Mucosa of descending colon (tissue), 3 donors: ENCODE measurements at regions not wholly inside any gene's neighbourhood (a gene's known extent, or its start where the extent isn't known, plus 50 kb on each side); places are given as distances from the start of the nearest gene placed in this dataset.

Experiments used
- ATAC-seq: fragments of 200-7000 bp; cut with Tn5 transposase; one replicate; pipeline ENCODE4 v1.9.1; 2020; ENCODE audit warnings: mild to moderate bottlenecking, moderate library complexity
- DNase-seq, 3 donors: peaks; one replicate each; pipeline ENCODE4 v3.0.0-alpha.2; 2020
- H3K36me3 ChIP-seq: fragments of 200-600 bp; one replicate; pipeline ENCODE4 v1.8.0; 2021; ENCODE audit warnings: low read depth, mild to moderate bottlenecking
- H3K4me1 ChIP-seq: fragments of 200-600 bp; one replicate; pipeline ENCODE4 v1.8.0; 2021; ENCODE audit warnings: low read depth, mild to moderate bottlenecking
- H3K4me3 ChIP-seq: fragments of 200-600 bp; one replicate; pipeline ENCODE4 v1.8.0; 2021; ENCODE audit warnings: mild to moderate bottlenecking
- H3K9me3 ChIP-seq: fragments of 200-600 bp; one replicate; pipeline ENCODE4 v1.8.0; 2021; ENCODE audit warnings: mild to moderate bottlenecking
- intact Hi-C, 2 donors: fragments of 100-400 bp; cut with DNase I in 1 of 2; cut with micrococcal nuclease in 1 of 2; formaldehyde crosslinking; loops; one replicate each; pipeline versions ENCODE4 v1.11.0 to v1.11.1; 2022; cut with DNase I, micrococcal nuclease
- TF ChIP-seq, protein P1 (sequence below): fragments of 200-600 bp; IDR thresholded peaks from one replicate; pipeline ENCODE4 v1.8.0; 2022; ENCODE audit warnings: antibody characterized with exemption, mild to moderate bottlenecking
- donor health status: DM: no; HTN: no; CAD: no; lungs with moderate emphysema.
- donor health status: DM: no; HTN: no; CAD: no.
- donor health status: DM: no; HTN: yes; CAD: no.

GRCh38 chr13:99827011-99827772 lies 144.4 kb downstream of the ZIC5 start:
- no peaks in the 10 kb centered on the region for H3K9me3 ChIP-seq
- ATAC-seq (no peak), DNase-seq (no peak)
- no peaks in the 10 kb centered on the region for H3K4me1 ChIP-seq
- no peaks in the 10 kb centered on the region for H3K36me3 ChIP-seq
- intact Hi-C loops = no loop called here
- no peak overlapping the region for H3K4me3 ChIP-seq
- TF ChIP-seq, protein P1, sequence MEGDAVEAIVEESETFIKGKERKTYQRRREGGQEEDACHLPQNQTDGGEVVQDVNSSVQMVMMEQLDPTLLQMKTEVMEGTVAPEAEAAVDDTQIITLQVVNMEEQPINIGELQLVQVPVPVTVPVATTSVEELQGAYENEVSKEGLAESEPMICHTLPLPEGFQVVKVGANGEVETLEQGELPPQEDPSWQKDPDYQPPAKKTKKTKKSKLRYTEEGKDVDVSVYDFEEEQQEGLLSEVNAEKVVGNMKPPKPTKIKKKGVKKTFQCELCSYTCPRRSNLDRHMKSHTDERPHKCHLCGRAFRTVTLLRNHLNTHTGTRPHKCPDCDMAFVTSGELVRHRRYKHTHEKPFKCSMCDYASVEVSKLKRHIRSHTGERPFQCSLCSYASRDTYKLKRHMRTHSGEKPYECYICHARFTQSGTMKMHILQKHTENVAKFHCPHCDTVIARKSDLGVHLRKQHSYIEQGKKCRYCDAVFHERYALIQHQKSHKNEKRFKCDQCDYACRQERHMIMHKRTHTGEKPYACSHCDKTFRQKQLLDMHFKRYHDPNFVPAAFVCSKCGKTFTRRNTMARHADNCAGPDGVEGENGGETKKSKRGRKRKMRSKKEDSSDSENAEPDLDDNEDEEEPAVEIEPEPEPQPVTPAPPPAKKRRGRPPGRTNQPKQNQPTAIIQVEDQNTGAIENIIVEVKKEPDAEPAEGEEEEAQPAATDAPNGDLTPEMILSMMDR = no peak

GRCh38 chr13:99823961-99824360 lies 147.6 kb downstream of the ZIC5 start:
- TF ChIP-seq, protein P1 = no peak
- H3K4me3 ChIP-seq = no peak overlapping the region
- H3K36me3 ChIP-seq = no peaks in the 10 kb centered on the region
- no peak for DNase-seq
- intact Hi-C loops = no loop called here
- no peak for ATAC-seq
- H3K9me3 ChIP-seq = no peaks in the 10 kb centered on the region
- no peaks in the 10 kb centered on the region for H3K4me1 ChIP-seq

DNA sequence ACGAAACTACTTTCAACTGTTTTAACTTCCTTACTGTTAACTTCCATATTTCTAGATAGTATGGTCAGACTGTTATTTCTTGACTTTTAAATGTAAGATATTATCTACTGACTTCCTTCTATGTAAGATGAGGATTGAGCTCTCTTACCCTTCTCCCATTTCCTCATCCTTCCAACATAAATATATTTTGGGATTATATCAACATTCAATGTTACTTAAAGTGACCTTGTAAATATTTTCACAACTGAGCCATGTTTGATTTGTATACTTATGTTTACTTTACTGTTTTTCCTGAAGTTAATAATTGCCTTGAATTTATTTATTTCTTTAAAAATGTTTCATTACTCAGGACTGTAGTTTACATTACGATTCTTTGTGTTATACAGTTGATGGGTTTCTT lies 148.7 kb downstream of the ZIC5 start:
- intact Hi-C loops = no loop called here

GRCh38 chr13:99821741-99822140 lies 149.8 kb downstream of the ZIC5 start:
- ATAC-seq (no peak), DNase-seq (no peak)
- no peaks in the 10 kb centered on the region for H3K9me3 ChIP-seq
- intact Hi-C loops = no loop called here
- TF ChIP-seq, protein P1 = no peak
- no peaks in the 10 kb centered on the region for H3K4me1 ChIP-seq
- H3K4me3 ChIP-seq = no peak overlapping the region
- H3K36me3 ChIP-seq = no peaks in the 10 kb centered on the region

More for the DNA sequence above, 148.7 kb downstream of the ZIC5 start:
- TF ChIP-seq, protein P1 = no peak
- H3K36me3 ChIP-seq = no peaks in the 10 kb centered on the region
- no peaks in the 10 kb centered on the region for H3K4me1 ChIP-seq
- DNase-seq = no peak
- no peak overlapping the region for H3K4me3 ChIP-seq
- no peaks in the 10 kb centered on the region for H3K9me3 ChIP-seq
- ATAC-seq = no peak

- H3K4me3 ChIP-seq = no peak overlapping the region
- H3K9me3 ChIP-seq = no peaks in the 10 kb centered on the region
- no peak for DNase-seq
- intact Hi-C loops = no loop called here
- no peaks in the 10 kb centered on the region for H3K4me1 ChIP-seq
- no peaks in the 10 kb centered on the region for H3K36me3 ChIP-seq
- TF ChIP-seq, protein P1 = no peak
- ATAC-seq = no peak
These were observed 151.6 kb downstream of the ZIC5 start for GRCh38 chr13:99819967-99820366.
